Kidney epithelial cell (primary cell): ENCODE measurements at regions not wholly inside any gene's neighbourhood (a gene's known extent, or its start where the extent isn't known, plus 50 kb on each side); places are given as distances from the start of the nearest gene placed in this dataset.

ENCODE experiments used
- DNase-seq: peaks from one replicate; pipeline ENCODE4 v3.0.0-alpha.2; 2010; ENCODE audit warnings: low read depth
- H3K27me3 ChIP-seq: 2 replicates; pipeline ENCODE4 v1.6.0; 2011; ENCODE audit warnings: low read length; ENCODE audit not compliant: control insufficient read depth, insufficient read depth
- H3K36me3 ChIP-seq: 2 replicates; pipeline ENCODE4 v1.5.1; 2011; ENCODE audit warnings: low read length; ENCODE audit not compliant: control insufficient read depth, insufficient read depth
- H3K4me3 ChIP-seq: 2 replicates; pipeline ENCODE4 v1.5.1; 2011; ENCODE audit warnings: low read depth, mild to moderate bottlenecking, control low read depth, low read length
- CTCF ChIP-seq: IDR thresholded peaks from 2 replicates; pipeline ENCODE4 v1.5.1; 2011; ENCODE audit warnings: mild to moderate bottlenecking, moderate library complexity, low read length, control low read depth, inconsistent platforms; ENCODE audit not compliant: insufficient read depth, poor library complexity, severe bottlenecking

GRCh38 chr6:10221178-10221577, 193.7 kb downstream of the TFAP2A start:
- no peak overlapping the region for H3K4me3 ChIP-seq
- no peak for TF ChIP-seq CTCF
- DNase-seq: no peak

GRCh38 chr6:10219510-10219909, 195.4 kb downstream of the TFAP2A start:
- TF ChIP-seq CTCF: no peak
- Histone ChIP-seq H3K27me3 (no peaks in the 10 kb centered on the region), H3K36me3 (no peaks in the 10 kb centered on the region), H3K4me3 (no peak overlapping the region)
- DNase-seq: no peak

More at GRCh38 chr6:10221178-10221577, 193.7 kb downstream of the TFAP2A start:
- Histone ChIP-seq H3K36me3 (no peaks in the 10 kb centered on the region), H3K27me3 (no peaks in the 10 kb centered on the region)

- no peak for DNase-seq
These were observed 197.8 kb downstream of the TFAP2A start for GRCh38 chr6:10217111-10217510.

GRCh38 chr6:10215326-10216110, 199.4 kb downstream of the TFAP2A start:
- no peak for DNase-seq
- Histone ChIP-seq H3K36me3 (no peaks in the 10 kb centered on the region), H3K27me3 (no peaks in the 10 kb centered on the region), H3K4me3 (no peak overlapping the region)
- TF ChIP-seq CTCF: no peak

More at GRCh38 chr6:10217111-10217510, 197.8 kb downstream of the TFAP2A start:
- Histone ChIP-seq H3K4me3 (no peak overlapping the region), H3K27me3 (no peaks in the 10 kb centered on the region), H3K36me3 (no peaks in the 10 kb centered on the region)
- no peak for TF ChIP-seq CTCF

GRCh38 chr6:10210052-10210451, 204.8 kb downstream of the TFAP2A start:
- Histone ChIP-seq H3K4me3 (no peak overlapping the region), H3K36me3 (no peaks in the 10 kb centered on the region), H3K27me3 (no peaks in the 10 kb centered on the region)
- no peak for TF ChIP-seq CTCF
- DNase-seq: no peak

- no peak for DNase-seq
- Histone ChIP-seq H3K27me3 (no peaks in the 10 kb centered on the region), H3K36me3 (no peaks in the 10 kb centered on the region), H3K4me3 (no peak overlapping the region)
- no peak for TF ChIP-seq CTCF
These were observed 209.0 kb downstream of the TFAP2A start for GRCh38 chr6:10205892-10206291.
